Daoy (cell line): ENCODE measurements at regions not wholly inside any gene's neighbourhood (a gene's known extent, or its start where the extent isn't known, plus 50 kb on each side); places are given as distances from the start of the nearest gene placed in this dataset.

Experiments used
- DNase-seq: peaks from one replicate; pipeline ENCODE4 v3.0.0-alpha.2; 2015; ENCODE audit warnings: low read depth

DNA sequence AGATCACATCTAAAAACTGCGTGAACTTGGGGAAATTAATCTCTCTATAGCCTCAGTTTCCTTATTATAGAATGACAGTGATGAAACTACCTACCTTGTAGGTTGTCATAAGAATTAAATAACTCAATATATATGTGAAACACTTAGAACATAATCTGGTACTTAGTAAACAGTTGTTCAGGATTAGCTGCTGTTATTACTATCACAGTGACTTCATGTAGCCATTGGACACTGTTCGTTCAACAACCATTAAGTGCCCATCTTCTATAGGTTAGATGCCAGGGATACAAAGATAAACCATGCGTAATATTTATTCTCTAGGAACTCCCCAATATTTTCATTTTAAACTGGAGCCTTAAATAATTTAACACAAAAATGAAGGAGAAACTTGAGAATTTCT, 329.0 kb upstream of the PROK2 start:
- DNase-seq = no peak

DNA sequence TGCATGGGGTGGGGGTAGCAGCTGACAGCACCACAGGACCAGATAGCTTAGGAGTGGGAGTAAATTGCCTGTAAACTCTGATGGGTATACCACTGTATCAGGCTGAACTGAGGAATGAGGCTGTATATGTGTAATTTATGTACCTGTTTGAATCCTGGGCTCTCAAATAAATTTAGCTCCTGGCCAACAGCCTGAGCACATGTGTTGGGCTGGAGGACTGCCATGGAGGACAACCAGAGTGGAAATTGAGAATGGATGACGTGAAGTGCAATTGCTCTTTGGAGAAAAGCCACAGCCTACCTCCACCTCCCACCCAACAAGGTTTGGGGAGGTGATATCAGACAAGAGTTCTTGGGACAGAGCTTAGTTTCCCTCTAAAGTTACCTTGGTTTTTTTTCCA, 328.6 kb upstream of the PROK2 start:
- no peak for DNase-seq

DNA sequence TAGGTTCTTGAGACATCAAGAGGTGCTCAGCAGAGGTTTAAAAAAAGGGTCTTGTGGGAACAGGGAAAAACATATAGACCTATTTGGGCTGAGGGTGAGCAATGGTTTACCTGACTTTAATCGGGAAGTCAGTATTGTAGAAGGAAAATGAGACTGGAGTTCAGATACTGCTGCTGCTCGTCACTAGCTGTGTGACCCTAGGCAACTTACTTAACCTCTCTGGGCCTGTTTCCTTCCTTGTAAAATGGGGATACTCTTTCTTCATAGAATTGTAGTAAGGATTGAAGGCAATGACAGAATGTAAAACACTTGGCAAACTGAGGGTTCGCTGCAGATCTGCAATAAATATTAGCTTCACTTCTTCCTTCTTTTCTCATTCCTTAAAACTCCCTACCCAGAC, 327.5 kb upstream of the PROK2 start:
- no peak for DNase-seq

DNA sequence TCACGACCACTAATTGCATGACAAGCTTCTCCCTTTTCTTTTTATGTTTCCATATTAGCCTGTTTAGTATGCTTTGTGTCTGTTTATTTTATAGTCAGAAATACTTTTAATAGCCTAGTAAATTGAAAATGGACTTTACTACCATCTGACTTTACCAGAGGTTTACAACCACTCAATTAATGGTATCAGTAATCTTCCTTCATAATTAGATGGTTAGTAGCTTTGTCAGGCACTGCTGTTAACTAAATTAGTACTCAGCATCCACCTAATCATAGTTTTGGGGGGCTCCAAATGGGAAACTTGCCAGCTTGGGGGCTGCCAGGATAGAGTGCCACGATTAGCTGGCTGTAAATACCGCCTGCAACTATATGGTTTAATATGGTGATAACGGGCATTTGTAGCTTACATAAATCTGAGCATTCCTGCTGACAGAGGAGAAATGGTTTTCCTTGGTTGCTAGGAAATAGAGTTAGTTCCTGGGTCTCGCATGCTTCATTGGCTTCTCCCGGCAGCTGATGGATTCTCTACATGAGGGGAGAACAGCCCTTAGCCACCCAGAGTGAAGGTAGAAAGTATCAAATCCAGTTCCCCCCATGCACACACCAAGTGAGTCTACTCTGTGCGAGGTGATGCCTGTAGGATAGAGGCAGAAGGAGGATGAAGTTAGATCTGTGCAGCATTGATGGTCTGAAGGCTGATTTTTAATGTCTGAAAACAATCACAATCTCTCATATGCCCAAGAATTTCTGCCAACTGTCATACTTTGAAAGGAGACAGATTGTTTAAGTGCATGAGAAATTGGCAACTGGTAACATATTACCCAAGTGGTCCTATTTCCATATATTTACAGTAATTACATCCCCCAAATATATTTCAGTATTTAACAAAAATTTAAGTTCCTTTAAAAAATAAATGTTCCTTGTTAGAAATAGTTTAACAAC, 326.6 kb upstream of the PROK2 start:
- DNase-seq = no peak

DNA sequence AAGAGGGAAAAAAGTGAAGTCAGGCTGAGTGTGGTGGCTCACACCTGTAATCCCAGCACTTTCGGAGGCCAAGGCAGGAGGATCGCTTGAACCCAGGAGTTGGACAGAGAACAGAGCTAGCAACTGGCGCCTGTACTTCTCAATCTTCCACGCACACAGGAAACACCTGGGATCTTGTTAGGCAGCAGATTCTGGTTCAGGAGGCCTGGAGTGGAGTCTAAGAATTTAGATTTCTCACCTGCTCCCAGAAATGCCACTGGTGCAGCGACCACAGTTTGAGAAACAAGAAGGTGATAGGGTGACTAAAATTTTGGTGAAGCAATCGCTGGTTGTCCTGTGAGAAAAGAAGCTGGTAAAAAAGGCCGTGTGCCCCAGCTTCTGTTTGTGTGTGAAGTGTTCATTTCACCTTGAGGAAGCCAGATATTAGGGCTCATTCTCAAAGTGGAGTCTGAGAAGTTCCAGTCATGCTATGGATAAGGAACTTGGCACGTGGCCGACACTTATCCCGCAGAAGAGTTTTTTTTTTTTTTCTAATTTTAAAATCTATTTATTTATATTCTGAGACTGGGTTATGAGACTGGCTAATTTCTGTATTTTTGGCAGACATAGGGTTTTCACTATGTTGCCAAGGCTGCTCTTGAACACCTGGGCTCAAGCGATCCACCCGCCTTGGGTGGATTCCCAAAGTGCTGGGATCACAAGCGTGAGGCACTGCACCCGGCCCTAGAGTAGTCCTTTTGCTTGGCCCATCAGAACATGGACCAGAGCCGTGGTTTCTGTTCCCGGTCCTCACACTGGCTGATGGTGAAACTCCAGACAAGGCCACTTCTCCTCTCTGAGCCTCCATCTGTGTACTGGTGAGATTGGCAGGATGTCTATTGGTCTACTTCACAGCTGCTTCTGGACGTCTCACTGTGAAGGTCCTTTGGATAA, 324.6 kb upstream of the PROK2 start:
- no peak for DNase-seq

DNA sequence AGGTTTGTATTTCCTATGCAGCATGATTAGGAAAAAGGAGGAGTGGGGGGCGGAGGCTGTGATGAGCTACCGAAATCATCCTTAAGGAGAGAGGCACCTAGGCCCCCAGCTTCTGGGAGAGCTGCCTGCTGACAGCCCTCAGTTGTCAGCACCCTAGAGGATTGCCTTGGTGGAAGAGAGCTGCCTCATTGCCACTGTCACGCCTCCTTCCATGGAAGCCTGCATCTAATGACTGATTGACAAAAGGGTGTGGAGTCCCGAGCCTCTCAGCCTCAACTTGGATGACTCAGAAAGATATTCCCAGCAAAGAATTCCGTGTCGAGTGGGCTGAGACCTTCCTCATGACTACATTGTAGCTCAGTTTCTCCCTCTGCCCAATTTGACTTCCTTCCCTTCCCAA, 320.4 kb upstream of the PROK2 start:
- no peak for DNase-seq

DNA sequence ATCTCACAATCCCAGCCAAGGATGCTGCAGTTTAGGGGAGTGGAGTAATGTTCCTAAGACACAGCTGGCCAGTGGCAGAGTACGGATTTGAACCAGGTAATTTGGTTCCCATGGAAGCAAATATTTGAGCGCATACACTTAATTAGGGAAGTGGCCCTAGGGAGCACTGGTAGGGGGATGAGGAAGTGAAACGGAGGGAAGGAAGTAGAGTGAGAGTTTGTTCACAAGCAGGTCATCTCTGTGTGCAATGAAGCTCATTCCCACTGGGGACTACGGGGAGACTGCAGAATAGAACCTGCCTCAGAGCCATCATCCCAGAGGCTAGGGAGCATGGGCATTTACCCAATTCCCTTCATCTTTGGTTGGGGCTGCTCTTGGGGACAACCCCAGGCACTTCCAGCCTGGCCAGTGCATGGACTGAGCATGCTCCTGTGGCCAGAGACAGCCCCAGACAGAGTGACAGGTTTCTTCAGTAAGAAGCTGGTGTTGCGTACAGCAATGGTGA, 317.2 kb upstream of the PROK2 start:
- DNase-seq = no peak

DNA sequence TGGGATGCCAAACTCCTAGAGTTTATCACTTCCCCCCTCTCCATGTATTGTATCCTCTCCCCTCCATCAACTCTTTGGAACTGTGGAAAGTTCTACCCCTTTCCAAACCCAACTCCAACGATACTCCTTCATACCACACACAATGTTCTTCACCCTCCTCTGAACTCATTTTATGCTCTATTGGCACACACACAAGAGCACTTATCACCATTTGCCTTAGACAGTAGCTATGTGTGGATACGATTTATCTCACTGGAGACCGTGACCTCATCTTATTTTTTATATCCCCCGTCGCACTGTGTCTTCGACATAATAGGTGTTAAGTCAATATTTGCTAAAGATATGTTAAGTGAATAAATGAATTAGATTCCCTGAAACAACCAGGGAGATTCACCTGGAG, 316.5 kb upstream of the PROK2 start:
- no peak for DNase-seq

DNA sequence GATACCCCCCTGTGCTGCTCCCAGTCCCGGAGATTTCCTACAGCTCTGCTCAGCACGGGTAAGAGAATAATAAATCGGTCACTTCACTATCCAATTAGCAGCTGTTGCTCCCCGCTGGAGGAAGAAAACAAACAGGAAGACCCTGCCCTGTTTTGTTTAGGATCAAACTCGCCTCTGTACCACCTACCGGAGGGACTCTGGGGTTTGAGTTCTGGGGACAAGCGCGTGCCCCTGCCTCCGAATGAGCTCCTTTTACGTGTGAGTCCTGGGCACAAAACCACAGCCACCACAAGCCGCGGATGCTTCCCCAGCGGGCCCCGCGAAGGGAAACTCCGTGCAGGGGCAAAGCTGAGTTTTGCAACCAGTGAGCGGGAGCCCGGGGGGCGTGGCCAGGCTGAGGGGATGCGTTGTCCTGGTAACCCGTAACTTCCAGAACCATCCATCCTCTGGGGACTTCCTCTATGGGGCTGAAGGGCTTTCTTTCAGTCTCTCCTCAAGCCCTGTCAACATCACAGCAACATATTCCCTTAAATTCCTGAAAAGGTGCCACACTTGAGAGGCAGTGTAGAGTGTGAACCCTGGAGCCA, 315.7 kb upstream of the PROK2 start:
- peak; percentile 75 for DNase-seq

DNA sequence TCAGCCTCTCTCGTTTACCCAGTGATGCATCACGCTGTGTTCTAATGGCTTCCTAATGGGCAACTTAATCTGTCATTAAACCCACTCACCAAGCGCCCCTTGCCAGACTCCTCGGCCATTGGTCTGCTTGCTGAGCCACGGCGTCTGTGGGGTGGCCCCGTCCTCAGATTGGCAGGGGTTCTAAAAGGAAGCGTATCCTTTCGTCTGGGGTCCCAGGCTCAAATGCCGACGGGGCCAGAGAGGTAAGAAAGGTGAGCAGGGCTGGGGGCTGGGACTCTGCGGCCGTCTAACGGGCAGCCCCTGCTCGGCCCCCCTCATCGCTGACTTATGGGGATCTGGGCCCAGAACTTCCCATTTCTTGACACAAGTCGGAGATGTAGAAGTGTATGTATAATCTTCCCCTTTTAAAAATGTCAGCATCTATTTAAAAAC, 315.1 kb upstream of the PROK2 start:
- no peak for DNase-seq

DNA sequence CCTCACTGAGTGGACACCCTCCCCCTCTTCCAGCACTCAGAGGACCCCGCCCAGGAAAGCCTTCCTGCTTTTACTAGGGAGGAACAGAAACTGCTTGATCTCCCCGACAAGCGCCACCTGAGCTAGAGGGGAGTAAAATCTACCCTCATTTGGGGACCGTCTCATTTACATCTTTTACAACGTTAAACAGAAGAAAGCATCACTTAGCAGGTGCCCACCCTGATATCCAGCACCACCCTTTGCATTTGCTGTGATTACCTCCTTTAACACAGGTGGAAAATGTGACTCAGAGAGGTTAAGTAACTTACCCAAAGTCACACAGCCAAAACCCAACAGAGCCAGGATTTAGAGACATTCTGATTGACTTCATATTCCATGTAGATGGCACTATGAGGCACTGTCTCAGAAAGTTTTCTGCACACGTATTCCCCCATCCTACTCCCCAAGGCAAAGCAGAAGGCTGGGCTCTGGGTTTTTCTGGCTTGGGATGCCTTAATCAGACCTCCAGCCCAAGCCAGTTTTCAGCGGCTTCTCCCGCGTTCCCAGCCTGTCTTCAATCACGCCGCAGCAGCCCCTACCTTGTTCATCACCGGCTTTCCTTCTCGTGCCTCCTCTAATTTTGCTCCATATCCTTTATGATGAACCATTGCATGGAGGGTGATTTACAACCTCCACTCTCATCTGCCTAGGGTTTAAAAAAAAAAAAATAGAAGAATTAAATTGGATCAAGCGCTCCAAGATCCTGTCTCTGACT, 314.6 kb upstream of the PROK2 start:
- DNase-seq = no peak

DNA sequence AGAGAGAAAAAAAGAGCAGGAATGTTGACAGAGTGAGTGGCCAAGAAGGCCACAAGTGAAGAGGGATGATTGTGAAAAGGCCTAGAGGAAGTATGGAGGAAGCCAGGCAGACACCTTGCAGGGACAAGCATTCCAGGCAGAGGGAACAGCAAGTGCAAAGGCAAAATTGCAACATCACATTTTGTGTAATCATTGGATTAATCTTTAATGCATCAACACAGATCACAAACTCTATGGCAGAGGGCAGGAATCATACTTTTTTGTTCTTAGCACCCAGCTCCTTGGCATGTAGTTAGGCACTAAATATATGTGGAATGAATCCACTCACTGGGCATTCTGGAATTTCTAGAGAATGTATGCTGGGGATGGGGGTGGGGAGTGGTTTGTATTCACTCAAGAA, 312.1 kb upstream of the PROK2 start:
- DNase-seq = no peak

DNA sequence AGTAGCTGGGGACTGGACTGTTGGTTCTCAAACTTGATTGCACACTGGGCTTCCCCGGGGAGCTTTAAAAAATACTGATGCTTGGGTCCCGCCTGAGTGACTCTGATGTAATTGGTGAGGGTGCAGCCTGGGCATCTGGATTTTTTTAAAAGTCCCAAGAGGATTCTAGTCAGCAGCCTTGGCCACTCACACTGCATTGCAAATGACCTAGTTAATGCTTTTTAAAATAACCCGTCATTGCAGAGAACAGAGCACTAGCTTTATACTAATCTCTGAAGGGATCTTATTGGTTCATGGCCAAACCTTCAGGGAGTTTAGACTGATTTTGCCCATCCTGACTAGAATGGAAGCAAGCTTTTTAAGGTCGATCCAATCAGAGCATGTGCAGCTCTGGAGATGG, 310.6 kb upstream of the PROK2 start:
- DNase-seq = no peak

DNA sequence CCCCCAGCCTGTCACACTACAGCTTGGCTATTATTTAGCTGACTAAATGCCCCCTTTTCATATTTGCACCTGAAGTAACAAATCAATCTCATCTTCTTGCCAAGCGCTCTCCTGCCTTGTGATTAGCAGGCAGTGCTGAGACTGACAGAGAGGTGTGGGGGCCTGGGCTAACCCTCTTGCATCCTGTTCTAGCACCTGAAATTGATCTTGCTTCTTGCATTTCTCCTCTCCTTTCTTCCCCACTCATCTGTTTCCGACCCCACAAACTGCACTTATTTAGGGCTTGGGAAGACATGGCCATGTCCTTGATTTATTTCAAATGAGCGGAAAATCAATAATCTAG, 309.0 kb upstream of the PROK2 start:
- no peak for DNase-seq

DNA sequence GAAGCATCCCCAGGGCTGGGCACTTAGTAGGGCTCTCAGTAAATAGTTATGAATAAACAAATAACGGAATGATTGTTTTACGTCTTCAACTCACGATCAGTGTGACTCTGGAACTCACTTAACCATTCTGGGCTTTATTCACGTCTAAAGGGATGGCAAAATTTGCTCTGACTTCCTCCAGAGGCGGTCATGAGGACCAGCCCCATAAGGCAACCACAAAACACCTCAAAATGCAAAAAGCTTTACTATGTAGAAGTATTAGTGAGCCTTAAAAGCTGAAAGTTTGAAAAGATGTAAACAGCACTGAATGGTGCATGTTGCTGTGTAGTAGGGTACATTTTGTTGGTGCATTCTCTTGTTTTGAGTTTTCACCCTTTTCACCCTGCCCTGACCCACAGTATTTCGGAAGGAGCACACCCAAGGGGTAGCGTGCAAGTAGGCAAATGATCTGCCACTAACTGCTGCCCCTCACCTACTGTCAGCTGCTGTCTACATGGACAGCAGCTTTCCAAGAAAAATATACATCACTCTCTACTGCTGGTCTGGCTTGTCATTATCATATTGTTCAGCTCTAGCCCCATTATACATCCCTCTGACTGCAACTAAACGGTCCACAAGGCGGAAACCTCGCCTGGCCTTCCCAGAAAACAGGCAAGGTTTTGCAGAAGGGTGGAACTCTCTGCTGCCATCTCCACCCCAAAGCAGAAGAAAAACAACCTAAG, 308.5 kb upstream of the PROK2 start:
- no peak for DNase-seq

DNA sequence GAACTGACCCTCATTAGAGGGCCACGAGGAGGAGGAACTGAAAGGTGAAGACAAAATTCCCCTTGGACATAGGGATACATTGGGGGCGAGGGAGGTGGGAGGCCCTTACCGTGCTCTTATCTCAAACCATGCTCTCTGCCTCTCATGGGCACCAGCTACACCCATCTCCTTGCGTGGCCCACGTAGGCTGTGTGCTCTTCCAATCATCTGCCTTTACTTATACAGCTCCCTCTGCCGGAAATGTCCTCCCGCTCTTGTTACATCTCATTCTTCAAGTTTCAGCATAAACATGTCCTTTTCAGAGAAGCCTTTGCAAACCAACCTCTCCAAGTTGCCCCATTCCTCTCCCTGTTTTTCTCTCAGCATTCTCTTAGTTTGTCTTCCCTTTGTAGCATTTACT, 307.8 kb upstream of the PROK2 start:
- DNase-seq = no peak

DNA sequence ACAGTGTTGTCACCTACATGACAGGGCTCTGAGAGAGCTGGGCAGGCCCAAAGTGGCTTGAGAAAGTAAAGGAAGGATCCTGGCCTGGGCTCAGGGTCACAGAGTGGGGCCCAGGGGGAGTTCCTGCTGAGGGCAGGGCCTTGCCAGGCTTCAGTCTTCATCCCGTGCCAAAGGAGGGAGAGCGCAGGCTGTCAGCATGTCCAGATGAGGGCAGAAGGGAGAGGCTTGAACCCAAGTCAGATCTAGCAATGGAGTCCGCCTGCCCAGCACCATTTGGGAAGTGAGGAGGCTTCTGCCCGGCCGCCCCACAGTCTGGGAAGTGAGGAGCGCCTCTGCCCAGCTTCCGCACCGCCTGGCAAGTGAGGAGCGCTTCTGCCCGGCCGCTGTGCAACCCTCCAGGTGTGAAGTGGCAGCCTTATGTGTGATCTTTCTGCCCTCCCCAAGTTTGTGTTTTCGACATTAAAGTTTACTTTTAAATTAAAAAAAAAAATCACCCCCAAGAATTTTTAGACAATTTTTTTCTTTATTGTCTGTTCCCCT, 303.6 kb upstream of the PROK2 start:
- no peak for DNase-seq

DNA sequence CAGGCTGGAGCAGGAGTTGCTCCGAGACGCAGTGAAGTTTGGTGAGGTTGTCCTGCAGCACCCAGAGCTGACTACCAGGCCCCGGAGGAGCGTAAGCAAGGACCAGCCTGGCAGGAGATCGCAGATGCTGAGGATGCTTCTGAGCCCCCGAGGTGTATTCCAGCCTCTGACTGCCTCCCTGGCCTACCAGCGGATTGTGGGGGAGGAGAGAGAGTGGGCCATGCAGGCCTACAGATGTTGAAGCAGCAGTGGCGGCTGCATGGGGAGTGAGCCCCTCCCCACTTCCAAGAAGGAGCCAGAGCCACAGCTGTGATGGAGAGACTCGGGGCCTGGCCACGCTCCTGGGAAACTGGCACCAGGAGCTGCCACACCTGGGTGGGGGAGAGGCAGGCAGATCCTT, 302.5 kb upstream of the PROK2 start:
- DNase-seq = no peak

DNA sequence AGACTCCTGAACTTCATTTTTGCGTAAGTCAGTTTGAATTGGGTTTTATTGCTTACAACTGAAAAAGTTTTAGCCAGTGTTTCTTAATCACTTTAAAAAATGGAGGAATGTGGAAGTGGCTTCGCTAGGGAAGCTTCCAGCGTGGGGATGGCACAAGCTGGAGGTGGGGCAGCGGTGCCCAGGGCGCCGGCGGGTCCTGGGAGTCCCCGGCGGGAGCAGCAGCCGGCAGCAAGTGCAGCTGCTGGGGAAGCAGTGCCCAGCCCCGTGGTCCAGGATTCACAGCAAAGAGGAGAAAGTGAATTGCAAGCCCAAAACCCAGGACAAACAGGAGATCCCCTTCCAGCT, 301.8 kb upstream of the PROK2 start:
- DNase-seq = no peak

DNA sequence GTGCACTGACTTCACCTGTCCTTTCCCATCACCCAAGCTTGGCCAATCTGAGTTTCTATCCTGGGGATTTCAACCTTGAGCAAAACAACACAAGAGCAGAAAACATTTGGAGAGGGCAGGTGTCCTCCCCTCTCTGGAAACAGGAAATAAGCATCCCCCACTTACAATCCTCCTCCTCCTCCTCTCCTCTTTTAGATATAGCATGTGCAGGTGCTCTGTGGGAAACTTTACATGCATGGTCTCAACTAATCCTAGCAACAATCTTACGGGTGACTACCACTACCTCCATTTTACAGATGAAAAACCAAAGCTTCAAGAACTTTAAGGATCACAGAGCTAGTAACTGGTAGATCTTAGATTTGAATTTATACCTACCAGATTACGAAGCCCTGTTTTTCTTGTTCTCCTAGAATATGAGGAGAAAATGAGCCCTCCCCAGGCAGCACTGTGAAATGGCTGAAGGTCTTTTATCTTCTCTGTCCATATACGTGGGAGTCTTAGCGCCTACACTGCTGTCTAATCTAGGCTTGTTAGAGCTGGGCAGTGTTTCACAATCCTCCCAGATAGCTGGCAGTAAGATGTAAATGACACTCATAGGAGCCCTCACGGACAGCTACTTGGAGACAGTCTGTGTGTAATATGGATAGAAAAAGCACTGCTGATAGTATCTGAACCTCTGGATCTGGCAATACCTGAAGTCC, 301.2 kb upstream of the PROK2 start:
- no peak for DNase-seq
